ENCODE measurements at regions not wholly inside any gene's neighbourhood (a gene's known extent, or its start where the extent isn't known, plus 50 kb on each side); places are given as distances from the start of the nearest gene placed in this dataset.

- H3K36me3 ChIP-seq (ENCODE audit: control insufficient read depth, insufficient read depth, low read length), result no peaks in the 10 kb centered on the region
- no peaks in the 10 kb centered on the region for H3K9me3 ChIP-seq (ENCODE audit: control insufficient read depth, insufficient read depth, low read depth, low read length)
- no peak overlapping the region for H3K4me3 ChIP-seq (ENCODE audit: low read depth, low read length)
- no peak overlapping the region for H3K9ac ChIP-seq (ENCODE audit: low read length)
- no peaks in the 10 kb centered on the region for H3K27me3 ChIP-seq (ENCODE audit: control insufficient read depth, insufficient read depth, low read length)
- H3K4me1 ChIP-seq (ENCODE audit: control insufficient read depth, insufficient read depth, low read length), result no peaks in the 10 kb centered on the region
- no peak overlapping the region for H3K27ac ChIP-seq (ENCODE audit: low read depth, low read length)
Measured at GRCh38 chr2:187138265-187138664, 289.3 kb upstream of the ZSWIM2 start.

DNA sequence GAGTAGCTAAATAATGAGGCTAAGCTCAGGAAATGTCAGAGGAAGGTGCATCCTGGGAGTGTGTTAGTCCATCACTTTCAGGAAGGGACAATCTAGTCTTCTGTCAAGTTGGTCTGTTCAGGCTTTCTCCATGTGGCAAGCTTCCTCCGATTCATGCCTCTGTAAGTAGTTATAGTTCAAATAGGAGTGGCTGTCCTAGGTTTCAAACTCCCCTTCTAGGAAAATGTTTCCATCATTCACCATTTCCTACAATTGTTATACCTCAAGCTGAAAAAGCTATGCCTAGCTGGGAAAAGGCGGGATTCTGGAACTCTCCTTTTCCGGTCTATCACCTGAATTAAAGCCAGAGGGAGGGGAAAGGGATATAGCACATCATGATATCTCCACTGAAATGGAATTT is 287.7 kb upstream of the ZSWIM2 start:
- Histone ChIP-seq H3K9ac (ENCODE audit: low read length) (no peak overlapping the region), H3K9me3 (ENCODE audit: control insufficient read depth, insufficient read depth, low read depth, low read length) (no peaks in the 10 kb centered on the region), H3K4me3 (ENCODE audit: low read depth, low read length) (no peak overlapping the region), H3K27ac (ENCODE audit: low read depth, low read length) (no peak overlapping the region), H3K4me1 (ENCODE audit: control insufficient read depth, insufficient read depth, low read length) (no peaks in the 10 kb centered on the region), H3K27me3 (ENCODE audit: control insufficient read depth, insufficient read depth, low read length) (no peaks in the 10 kb centered on the region), H3K36me3 (ENCODE audit: control insufficient read depth, insufficient read depth, low read length) (no peaks in the 10 kb centered on the region)

- Histone ChIP-seq H3K27ac (ENCODE audit: low read depth, low read length) (no peak overlapping the region), H3K4me3 (ENCODE audit: low read depth, low read length) (no peak overlapping the region), H3K9ac (ENCODE audit: low read length) (no peak overlapping the region), H3K9me3 (ENCODE audit: control insufficient read depth, insufficient read depth, low read depth, low read length) (no peaks in the 10 kb centered on the region), H3K4me1 (ENCODE audit: control insufficient read depth, insufficient read depth, low read length) (no peaks in the 10 kb centered on the region), H3K36me3 (ENCODE audit: control insufficient read depth, insufficient read depth, low read length) (no peaks in the 10 kb centered on the region), H3K27me3 (ENCODE audit: control insufficient read depth, insufficient read depth, low read length) (no peaks in the 10 kb centered on the region)
Measured at GRCh38 chr2:187134306-187134705, 285.3 kb upstream of the ZSWIM2 start.

DNA sequence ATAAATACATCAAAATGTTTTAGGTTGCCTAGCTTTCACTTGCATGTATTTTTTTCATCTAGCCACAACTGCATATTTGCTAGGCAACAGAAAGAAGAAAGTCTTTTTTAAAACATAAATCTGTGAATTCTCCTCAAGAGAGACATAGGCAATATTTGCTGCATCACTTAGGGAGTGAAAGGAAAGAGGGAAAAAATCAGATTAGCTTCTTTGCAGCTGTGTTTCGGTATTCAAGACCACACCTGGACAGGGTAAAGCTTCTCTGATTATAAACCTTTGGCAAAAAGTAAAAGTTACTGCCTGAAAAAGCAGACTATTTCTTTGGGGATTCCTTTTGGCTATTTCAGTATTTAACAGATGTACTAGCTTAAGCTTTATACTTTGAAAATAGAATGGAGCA is 280.9 kb upstream of the ZSWIM2 start:
- Histone ChIP-seq H3K36me3 (ENCODE audit: control insufficient read depth, insufficient read depth, low read length) (no peaks in the 10 kb centered on the region), H3K9me3 (ENCODE audit: control insufficient read depth, insufficient read depth, low read depth, low read length) (no peaks in the 10 kb centered on the region), H3K9ac (ENCODE audit: low read length) (no peak overlapping the region), H3K27ac (ENCODE audit: low read depth, low read length) (no peak overlapping the region), H3K27me3 (ENCODE audit: control insufficient read depth, insufficient read depth, low read length) (no peaks in the 10 kb centered on the region), H3K4me3 (ENCODE audit: low read depth, low read length) (no peak overlapping the region), H3K4me1 (ENCODE audit: control insufficient read depth, insufficient read depth, low read length) (no peaks in the 10 kb centered on the region)

GRCh38 chr2:187129306-187129705 is 280.3 kb upstream of the ZSWIM2 start:
- Histone ChIP-seq H3K9ac (ENCODE audit: low read length) (no peak overlapping the region), H3K27me3 (ENCODE audit: control insufficient read depth, insufficient read depth, low read length) (no peaks in the 10 kb centered on the region), H3K4me3 (ENCODE audit: low read depth, low read length) (no peak overlapping the region), H3K9me3 (ENCODE audit: control insufficient read depth, insufficient read depth, low read depth, low read length) (no peaks in the 10 kb centered on the region), H3K27ac (ENCODE audit: low read depth, low read length) (no peak overlapping the region), H3K4me1 (ENCODE audit: control insufficient read depth, insufficient read depth, low read length) (no peaks in the 10 kb centered on the region), H3K36me3 (ENCODE audit: control insufficient read depth, insufficient read depth, low read length) (no peaks in the 10 kb centered on the region)

DNA sequence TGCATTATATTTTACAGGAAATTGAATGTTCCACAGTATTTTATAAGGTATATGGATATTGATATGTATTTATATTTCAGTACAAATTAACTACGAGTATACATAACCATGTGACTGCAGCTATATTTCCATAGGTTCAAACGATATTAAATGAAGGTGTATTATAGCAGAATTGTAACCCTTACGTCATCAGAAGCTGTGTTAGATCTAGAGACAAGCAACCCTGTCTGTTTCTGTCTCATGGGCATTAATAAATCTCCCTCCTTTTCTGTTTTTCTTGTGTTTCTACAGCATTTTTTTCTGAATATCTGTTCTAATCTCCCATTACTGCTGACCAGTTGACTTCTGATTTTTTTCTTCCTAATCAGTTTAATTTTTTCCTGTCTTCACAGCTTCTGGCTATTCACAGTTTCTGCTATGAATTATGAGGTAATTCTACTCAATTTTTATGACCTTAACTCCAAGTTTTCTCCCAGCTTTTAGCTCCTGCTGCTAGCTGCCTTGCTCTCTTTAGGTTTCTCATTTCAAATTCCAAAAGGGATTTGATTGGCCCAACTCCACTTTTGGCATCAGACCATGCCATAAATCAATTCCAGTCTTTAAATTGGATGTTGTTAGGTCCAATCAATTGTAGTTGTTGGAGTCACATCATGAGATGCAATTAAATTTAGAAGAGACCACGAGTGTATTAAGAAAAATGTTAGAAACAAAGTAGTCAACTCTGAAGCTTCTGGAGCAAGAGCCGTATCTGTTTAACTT is 277.5 kb upstream of the ZSWIM2 start:
- Histone ChIP-seq H3K27me3 (ENCODE audit: control insufficient read depth, insufficient read depth, low read length) (no peaks in the 10 kb centered on the region), H3K9me3 (ENCODE audit: control insufficient read depth, insufficient read depth, low read depth, low read length) (no peaks in the 10 kb centered on the region), H3K4me1 (ENCODE audit: control insufficient read depth, insufficient read depth, low read length) (no peaks in the 10 kb centered on the region), H3K36me3 (ENCODE audit: control insufficient read depth, insufficient read depth, low read length) (no peaks in the 10 kb centered on the region), H3K9ac (ENCODE audit: low read length) (no peak overlapping the region), H3K4me3 (ENCODE audit: low read depth, low read length) (no peak overlapping the region), H3K27ac (ENCODE audit: low read depth, low read length) (no peak overlapping the region)

DNA sequence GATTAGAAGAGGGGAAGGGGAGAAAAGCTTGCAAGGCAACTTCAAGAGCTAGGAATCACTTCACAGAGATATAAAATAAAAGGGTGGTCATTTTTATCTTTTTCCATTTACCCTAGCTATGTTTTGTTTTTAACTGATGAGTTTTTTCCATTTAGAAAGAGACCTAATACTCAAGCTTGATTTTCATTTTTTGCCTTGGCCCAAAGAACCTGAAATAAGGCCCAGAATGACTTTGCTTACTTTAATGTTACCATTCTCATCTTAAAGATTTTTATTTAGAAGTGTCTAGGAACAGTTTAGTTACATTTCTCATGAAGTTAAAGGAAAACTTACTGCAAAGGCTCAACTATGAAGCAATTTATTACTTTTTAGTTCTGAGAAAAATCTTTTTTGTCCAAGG is 276.3 kb upstream of the ZSWIM2 start:
- Histone ChIP-seq H3K27me3 (ENCODE audit: control insufficient read depth, insufficient read depth, low read length) (no peaks in the 10 kb centered on the region), H3K36me3 (ENCODE audit: control insufficient read depth, insufficient read depth, low read length) (no peaks in the 10 kb centered on the region), H3K9ac (ENCODE audit: low read length) (no peak overlapping the region), H3K9me3 (ENCODE audit: control insufficient read depth, insufficient read depth, low read depth, low read length) (no peaks in the 10 kb centered on the region), H3K27ac (ENCODE audit: low read depth, low read length) (no peak overlapping the region), H3K4me1 (ENCODE audit: control insufficient read depth, insufficient read depth, low read length) (no peaks in the 10 kb centered on the region), H3K4me3 (ENCODE audit: low read depth, low read length) (no peak overlapping the region)

DNA sequence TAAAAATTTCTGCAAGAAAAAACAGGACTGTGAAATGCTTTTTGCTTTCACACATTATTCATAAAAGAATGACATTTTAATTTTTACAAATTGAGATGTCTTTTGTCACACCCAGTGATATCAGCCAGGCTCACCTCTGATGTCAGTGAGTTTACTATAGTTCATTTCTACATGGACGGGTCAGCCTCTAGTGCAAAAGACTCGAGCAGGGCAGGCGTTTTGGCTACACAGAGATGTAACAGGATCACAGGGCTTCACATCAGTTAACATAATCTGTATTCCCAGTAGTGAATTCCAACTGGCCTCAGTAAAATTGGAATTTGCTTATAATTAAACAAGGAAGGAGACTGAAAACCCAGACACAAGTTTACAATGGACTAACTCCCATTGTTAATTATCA is 275.6 kb upstream of the ZSWIM2 start:
- no peaks in the 10 kb centered on the region for H3K4me1 ChIP-seq (ENCODE audit: control insufficient read depth, insufficient read depth, low read length)
- H3K4me3 ChIP-seq (ENCODE audit: low read depth, low read length), result no peak overlapping the region
- no peak overlapping the region for H3K27ac ChIP-seq (ENCODE audit: low read depth, low read length)
- no peaks in the 10 kb centered on the region for H3K36me3 ChIP-seq (ENCODE audit: control insufficient read depth, insufficient read depth, low read length)
- H3K9ac ChIP-seq (ENCODE audit: low read length), result no peak overlapping the region
- no peaks in the 10 kb centered on the region for H3K9me3 ChIP-seq (ENCODE audit: control insufficient read depth, insufficient read depth, low read depth, low read length)
- H3K27me3 ChIP-seq (ENCODE audit: control insufficient read depth, insufficient read depth, low read length), result no peaks in the 10 kb centered on the region

DNA sequence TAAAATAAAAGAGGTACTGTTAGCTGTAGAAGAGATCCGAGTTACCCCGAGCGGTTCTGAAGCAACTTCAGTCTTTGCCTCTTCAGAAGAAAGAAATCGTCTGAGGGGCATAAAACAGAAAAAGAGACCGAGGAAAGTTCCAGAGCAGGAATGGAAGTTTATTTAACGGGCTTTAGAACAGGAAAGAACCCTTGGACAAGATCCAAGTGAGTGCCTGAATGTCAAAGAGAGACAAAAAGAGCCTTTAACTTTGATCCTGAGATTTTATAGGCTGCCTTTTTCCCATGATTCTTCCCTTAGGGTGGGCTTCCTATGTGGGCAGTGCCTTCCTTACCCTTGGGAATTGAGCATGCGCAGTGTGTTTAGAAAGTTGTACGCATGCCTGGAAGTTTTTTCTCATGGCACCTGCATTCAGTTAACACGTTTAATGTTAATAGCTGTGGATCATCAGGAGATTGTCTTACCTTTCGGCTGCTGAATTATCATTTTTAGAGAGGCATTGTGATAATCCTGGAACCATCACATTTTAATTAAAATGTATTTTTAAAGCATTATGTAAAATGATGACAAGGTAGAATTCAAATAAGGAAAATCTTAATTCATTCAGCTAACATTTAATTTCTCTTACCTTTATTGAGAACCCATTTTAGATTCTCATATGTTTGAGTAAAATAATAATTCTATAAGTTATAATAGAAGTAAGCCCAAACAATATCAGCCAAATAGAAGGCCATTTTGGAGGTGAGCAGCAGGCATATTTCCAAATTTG is 269.5 kb upstream of the ZSWIM2 start:
- H3K4me3 ChIP-seq (ENCODE audit: low read depth, low read length), result no peak overlapping the region
- H3K27ac ChIP-seq (ENCODE audit: low read depth, low read length), result no peak overlapping the region
- H3K27me3 ChIP-seq (ENCODE audit: control insufficient read depth, insufficient read depth, low read length), result no peaks in the 10 kb centered on the region
- H3K9ac ChIP-seq (ENCODE audit: low read length), result no peak overlapping the region
- no peaks in the 10 kb centered on the region for H3K36me3 ChIP-seq (ENCODE audit: control insufficient read depth, insufficient read depth, low read length)
- no peaks in the 10 kb centered on the region for H3K4me1 ChIP-seq (ENCODE audit: control insufficient read depth, insufficient read depth, low read length)
- H3K9me3 ChIP-seq (ENCODE audit: control insufficient read depth, insufficient read depth, low read depth, low read length), result no peaks in the 10 kb centered on the region

DNA sequence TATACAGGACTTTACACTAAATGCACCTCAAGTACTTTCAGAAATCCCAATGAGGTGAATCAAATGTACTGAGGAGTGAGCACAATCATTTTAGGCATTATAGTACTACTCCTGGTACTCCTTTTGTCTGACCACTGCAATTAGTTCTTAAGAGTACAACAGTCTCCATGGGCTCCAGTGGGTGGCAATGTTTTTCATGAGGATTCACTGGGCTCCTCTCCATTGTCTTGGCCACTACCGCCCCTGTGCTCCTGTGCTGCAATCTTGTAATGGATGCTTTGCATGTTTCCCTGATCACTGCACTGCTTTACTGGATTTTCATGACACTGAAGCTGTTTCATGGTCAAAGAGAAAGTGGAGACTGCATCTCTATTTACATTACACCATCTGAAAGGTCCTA is 268.5 kb upstream of the ZSWIM2 start:
- no peaks in the 10 kb centered on the region for H3K36me3 ChIP-seq (ENCODE audit: control insufficient read depth, insufficient read depth, low read length)
- no peaks in the 10 kb centered on the region for H3K9me3 ChIP-seq (ENCODE audit: control insufficient read depth, insufficient read depth, low read depth, low read length)
- no peaks in the 10 kb centered on the region for H3K4me1 ChIP-seq (ENCODE audit: control insufficient read depth, insufficient read depth, low read length)
- H3K4me3 ChIP-seq (ENCODE audit: low read depth, low read length), result no peak overlapping the region
- no peaks in the 10 kb centered on the region for H3K27me3 ChIP-seq (ENCODE audit: control insufficient read depth, insufficient read depth, low read length)
- no peak overlapping the region for H3K9ac ChIP-seq (ENCODE audit: low read length)
- H3K27ac ChIP-seq (ENCODE audit: low read depth, low read length), result no peak overlapping the region

- H3K27me3 ChIP-seq (ENCODE audit: control insufficient read depth, insufficient read depth, low read length), result no peaks in the 10 kb centered on the region
- H3K9ac ChIP-seq (ENCODE audit: low read length), result no peak overlapping the region
- H3K4me1 ChIP-seq (ENCODE audit: control insufficient read depth, insufficient read depth, low read length), result no peaks in the 10 kb centered on the region
- H3K9me3 ChIP-seq (ENCODE audit: control insufficient read depth, insufficient read depth, low read depth, low read length), result no peaks in the 10 kb centered on the region
- H3K36me3 ChIP-seq (ENCODE audit: control insufficient read depth, insufficient read depth, low read length), result no peaks in the 10 kb centered on the region
- H3K27ac ChIP-seq (ENCODE audit: low read depth, low read length), result no peak overlapping the region
- no peak overlapping the region for H3K4me3 ChIP-seq (ENCODE audit: low read depth, low read length)
Measured at GRCh38 chr2:187115627-187116026, 266.7 kb upstream of the ZSWIM2 start.
